ENCODE measurements at regions not wholly inside any gene's neighbourhood (a gene's known extent, or its start where the extent isn't known, plus 50 kb on each side); places are given as distances from the start of the nearest gene placed in this dataset.
"Not testable (repeated sequence)": the region's sequence is repeated elsewhere in the genome, so short reads cannot be mapped to it uniquely, and the experiment has no call there.

DNA sequence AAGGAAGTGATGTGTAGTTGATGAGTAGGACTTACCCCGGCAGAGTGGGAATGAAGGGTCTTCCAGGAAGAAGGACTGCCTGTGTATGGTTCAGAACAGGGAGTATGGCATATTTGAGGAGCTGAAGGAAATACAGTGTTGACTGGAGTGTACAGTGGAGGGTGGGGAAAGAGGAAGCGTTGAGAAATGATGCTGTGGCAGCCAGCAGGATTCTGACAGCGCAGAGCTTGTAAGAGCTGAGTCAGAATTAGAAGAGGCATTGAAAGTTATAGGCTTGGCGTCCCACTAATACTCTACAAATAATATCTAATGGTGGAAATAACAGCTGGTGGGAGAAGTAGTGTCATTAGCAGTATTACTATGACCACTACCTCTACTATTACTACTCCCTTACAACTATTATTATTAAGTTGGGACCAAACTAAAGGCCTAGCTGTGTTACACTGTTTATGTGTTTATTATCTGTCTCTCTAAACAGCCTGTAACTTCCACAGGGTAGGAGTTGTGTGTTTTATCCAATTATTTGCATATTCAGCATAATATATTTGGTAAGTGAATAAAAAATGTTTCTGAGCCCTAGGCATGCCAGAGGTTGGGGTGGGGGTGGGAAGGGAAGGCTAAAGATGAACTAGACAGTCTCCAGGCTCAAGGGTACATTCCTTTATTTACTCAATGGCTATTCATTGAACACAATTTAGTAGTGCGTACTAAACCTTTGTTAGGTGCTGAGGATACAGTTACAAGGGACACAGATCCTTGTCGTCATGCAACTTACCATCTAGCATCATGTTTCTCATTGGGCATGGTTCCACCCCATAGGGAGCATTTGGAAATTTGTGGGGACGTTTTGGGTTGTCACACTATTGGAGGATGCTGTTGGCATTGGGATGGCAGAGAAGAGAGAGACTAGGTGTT is 428.8 kb upstream of the ONECUT1 start:
- no peak for DNase-seq (ENCODE audit: low read depth in 3 of 3, low spot score in 2 of 3)

DNA sequence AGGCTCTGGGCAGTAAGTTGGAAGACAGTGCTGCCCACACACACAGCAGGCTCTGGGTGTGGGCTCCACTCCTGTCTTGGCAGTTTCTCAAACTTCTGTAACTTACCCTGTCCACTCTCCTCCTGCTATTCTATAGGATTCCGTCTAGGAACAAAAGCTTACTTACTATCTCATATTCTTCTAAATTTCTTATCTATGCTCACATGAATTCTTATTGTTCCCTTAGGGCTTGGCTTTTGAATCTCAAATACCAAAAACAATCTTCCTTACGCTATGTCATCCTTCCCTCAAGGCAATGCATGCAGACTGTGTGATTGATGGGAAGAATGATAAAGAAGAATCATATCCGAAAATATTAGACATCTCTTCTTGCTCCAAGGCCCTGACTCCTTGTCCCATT is 425.9 kb upstream of the ONECUT1 start:
- no peak for DNase-seq (ENCODE audit: low read depth in 3 of 3, low spot score in 2 of 3)

DNA sequence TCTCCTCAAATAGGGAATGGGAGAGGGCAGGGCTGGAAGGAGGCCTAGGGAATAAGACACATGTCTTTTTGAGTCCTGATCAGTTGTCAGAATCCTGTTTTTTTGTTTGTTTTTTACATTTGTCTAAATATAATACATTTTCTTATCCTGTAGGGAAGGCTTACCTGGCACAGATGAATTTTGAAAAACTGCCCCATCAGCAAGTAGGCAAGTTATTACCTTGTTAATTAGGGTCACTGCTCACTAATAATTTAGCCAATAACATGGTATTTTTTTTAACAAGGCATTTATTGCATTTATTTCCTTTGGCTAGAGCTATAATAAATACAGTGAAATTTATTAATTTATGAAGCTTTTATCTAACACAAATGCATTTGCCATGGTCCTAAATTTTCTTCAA is 423.2 kb upstream of the ONECUT1 start:
- no peak for DNase-seq (ENCODE audit: low read depth in 3 of 3, low spot score in 2 of 3)

DNA sequence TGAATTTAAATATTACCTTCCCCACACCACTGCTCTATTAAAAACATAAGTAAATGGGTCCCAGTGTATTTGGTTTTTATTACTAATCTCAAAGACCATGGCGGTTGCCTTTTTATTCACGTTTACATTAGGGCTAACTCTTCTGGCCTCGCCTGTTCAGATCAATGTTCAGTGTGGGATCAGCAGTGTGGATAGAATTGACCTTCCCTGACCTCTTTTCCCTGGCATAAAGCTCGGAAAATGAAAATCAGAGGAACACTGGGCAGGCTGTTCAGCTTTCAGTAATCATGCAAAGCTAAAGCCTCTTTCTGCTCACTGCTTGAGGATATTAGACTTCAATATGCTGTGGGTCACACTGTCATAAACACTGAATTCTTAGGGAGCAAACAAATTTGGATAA is 422.6 kb upstream of the ONECUT1 start:
- no peak for DNase-seq (ENCODE audit: low read depth in 3 of 3, low spot score in 2 of 3)

- DNase-seq (ENCODE audit: low read depth in 3 of 3, low spot score in 2 of 3): no peak
Observed at GRCh38 chr15:53210653-53211052, 420.5 kb upstream of the ONECUT1 start.

DNA sequence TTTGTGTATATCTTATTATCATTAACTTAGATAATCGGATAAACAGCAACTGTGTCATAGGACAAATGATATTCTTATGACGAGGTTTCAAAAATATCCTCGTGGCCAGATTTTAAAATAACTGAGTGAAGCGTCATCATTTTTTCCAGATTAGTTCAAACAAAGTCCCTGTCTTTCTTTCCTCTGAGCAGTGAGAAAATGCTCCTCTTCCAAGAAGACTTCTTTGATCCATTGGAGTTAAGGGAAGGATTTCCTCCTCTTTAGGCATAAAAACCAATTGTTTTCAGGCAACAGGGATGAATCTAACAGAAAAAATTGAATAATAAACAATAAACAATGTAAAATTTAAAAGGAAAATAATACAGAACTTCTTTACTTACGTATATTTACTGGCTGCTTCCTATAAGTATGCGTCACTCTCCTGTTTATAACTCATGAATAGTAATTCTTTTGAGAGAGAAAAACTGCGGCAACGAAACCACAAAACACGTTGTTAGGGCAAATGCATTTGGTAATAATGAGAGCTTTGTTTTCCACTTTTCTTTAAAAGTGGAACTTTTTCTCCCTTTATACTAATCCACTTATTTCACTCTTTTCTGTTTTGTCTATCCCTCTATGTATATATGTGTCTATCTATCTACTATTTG is 419.4 kb upstream of the ONECUT1 start:
- DNase-seq (ENCODE audit: low read depth in 3 of 3, low spot score in 2 of 3): no peak

GRCh38 chr15:53208751-53209150 is 418.6 kb upstream of the ONECUT1 start:
- no peak for DNase-seq (ENCODE audit: low read depth in 3 of 3, low spot score in 2 of 3)

GRCh38 chr15:53203454-53203853 is 413.3 kb upstream of the ONECUT1 start:
- no peak for DNase-seq (ENCODE audit: low read depth in 3 of 3, low spot score in 2 of 3)

- DNase-seq (ENCODE audit: low read depth in 3 of 3, low spot score in 2 of 3): no peak
Observed at GRCh38 chr15:53202876-53203275, 412.7 kb upstream of the ONECUT1 start.

- peak in 2 of 3 donors; percentile 19 to 26 for DNase-seq (ENCODE audit: low read depth in 3 of 3, low spot score in 2 of 3)
Observed at GRCh38 chr15:53197426-53197839, 407.3 kb upstream of the ONECUT1 start.

- no peak for DNase-seq (ENCODE audit: low read depth in 3 of 3, low spot score in 2 of 3)
Observed at GRCh38 chr15:53196788-53197187, 406.7 kb upstream of the ONECUT1 start.

GRCh38 chr15:53196242-53196641 is 406.1 kb upstream of the ONECUT1 start:
- DNase-seq (ENCODE audit: low read depth in 3 of 3, low spot score in 2 of 3): no peak

DNA sequence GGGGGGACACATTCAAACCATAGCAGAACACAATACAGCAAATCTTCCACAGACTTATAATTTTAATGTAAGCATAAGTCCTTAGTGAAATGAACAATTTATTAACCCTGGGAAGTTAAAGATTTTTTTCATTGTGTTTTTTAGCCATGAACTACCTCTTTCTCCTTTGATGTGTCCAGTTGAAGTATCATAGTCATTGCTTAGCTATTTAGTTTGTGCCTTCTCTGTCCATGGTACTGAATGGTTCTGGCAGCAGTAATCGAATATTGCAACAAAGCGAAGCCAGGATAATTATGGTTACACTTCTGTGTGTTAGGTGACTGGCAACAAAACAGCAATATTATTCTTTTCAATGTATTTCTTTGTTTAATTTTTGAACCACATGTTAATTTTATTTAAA is 403.0 kb upstream of the ONECUT1 start:
- DNase-seq (ENCODE audit: low read depth in 3 of 3, low spot score in 2 of 3): peak; percentile 12 to 27 (median 15)

GRCh38 chr15:53189860-53190259 is 399.7 kb upstream of the ONECUT1 start:
- DNase-seq (ENCODE audit: low read depth in 3 of 3, low spot score in 2 of 3): no peak

DNA sequence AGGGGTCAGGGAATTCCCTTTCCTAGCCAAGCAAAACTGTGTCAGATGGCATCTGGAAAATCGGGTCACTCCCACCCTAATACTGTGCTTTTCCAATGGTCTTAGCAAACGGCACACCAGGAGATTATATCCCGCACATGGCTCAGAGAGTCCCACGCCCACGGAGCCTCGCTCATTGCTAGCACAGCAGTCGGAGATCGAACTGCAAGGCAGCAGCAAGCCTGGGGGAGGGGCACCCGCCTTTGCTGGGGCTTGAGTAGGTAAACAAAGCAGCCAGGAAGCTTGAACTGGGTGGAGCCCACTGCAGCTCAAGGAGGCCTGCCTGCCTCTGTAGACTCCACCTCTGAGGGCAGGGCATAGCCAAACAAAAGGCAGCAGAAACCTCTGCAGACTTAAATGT is 393.3 kb upstream of the ONECUT1 start:
- not testable (repeated sequence) for DNase-seq (ENCODE audit: low read depth in 3 of 3, low spot score in 2 of 3)

DNA sequence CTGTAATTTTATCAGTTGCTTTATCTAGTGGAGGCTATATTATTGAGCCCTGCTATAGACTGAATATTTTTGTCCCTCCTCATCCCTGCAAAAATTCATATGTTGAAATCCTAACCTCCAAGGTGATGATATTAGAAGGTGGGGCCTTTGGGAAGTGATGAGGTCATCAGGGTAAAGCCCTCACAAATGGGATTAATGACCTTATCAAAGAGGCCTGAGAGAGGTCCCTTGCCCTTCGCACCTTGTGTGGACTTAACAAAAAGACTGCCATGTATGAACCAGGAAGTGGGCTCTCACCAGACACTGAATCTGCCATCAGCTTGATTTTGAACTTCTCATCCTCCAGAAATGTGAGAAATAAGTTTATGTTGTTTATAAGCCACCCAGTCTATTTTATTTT is 381.4 kb upstream of the ONECUT1 start:
- no peak for DNase-seq (ENCODE audit: low read depth in 3 of 3, low spot score in 2 of 3)

DNA sequence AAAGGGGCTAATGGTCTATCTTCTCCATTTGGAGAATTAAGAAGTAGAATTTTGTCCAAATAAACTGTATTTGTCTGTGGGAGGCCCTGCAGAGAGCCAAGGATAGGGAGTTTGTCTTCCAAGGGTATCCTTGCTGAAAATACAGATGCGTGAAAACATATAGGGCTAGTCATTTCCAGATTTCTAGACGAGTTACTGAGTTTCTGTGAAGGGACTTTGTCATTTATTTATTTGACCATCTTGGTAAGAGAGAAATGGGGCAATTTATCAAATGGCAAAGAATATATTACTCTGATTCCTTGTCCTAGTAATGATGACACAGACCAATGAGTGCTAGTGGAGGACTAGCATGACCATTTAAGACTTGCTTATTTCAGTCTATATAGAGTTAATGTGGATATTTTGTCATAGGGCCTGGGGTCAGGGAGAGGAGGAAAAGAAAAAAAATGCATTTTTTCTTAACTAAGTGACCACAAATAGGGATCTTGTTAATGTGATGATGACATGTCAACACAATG is 376.6 kb upstream of the ONECUT1 start:
- no peak for DNase-seq (ENCODE audit: low read depth in 3 of 3, low spot score in 2 of 3)

DNA sequence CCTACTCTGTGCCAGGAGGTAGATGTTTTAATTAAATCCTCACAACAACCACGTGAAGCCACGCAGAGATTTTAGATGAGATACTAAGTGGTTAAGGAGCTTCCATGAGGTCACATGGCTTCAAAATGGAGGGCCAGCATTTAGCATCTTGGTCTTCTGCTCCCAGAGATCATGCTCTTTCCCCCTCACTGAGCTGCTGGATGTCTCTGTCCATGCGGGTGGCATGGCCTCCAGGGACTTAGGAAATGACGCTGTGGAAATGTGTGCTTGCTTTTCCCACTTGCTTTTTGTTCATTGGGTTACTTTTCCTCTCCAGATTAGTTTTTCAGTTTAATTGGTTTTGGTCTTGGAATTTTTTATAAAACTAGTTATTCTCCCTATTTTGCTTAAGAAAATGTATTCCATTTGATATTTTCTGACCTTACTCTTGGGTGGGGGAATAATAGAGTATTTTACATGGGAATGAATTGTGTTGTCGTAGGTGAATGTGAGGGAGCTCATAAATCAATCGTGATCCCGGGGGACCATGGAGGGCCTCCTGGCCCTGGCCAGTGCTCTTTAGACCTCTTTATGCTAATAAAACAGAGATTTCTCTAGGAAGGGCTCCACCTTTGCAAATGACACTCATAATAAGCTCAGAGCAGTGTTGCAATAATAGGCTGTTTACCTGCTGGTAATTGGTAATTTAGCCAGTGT is 376.0 kb upstream of the ONECUT1 start:
- DNase-seq (ENCODE audit: low read depth in 3 of 3, low spot score in 2 of 3): no peak

GRCh38 chr15:53160092-53160704 is 370.1 kb upstream of the ONECUT1 start:
- no peak for DNase-seq (ENCODE audit: low read depth in 3 of 3, low spot score in 2 of 3)

- no peak for DNase-seq (ENCODE audit: low read depth in 3 of 3, low spot score in 2 of 3)
Observed at GRCh38 chr15:53159458-53159857, 369.3 kb upstream of the ONECUT1 start.

DNA sequence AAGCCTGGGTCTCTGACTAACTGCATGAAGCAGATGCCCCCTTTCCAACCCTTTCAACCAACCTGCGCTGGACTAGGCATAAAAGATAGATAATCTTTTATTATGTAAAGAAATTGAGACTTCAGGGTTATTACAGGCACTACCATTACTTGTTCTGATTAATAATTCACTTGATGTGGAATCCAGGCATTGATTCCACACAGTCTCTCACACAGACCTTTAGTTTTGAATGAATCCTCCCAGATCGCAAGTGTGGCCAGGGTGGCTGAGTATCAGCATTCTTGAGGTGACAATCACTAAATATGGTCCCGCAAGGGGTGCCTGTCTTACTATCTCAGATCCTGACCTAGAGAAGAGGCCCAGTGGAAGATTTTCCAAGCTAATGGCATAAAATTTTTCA is 368.9 kb upstream of the ONECUT1 start:
- no peak for DNase-seq (ENCODE audit: low read depth in 3 of 3, low spot score in 2 of 3)

Measured in right renal cortex interstitium (tissue), 3 donors.